Inferior parietal cortex (tissue), 1 donor: ENCODE measurements at regions not wholly inside any gene's neighbourhood (a gene's known extent, or its start where the extent isn't known, plus 50 kb on each side); places are given as distances from the start of the nearest gene placed in this dataset.

Experiments
- DNase-seq: peaks from one replicate; pipeline ENCODE4 v3.0.0-alpha.2; 2016; ENCODE audit errors: extremely low spot score

GRCh38 chr7:25978466-25978865 is 173.5 kb upstream of the NFE2L3 start:
- no peak for DNase-seq

DNA sequence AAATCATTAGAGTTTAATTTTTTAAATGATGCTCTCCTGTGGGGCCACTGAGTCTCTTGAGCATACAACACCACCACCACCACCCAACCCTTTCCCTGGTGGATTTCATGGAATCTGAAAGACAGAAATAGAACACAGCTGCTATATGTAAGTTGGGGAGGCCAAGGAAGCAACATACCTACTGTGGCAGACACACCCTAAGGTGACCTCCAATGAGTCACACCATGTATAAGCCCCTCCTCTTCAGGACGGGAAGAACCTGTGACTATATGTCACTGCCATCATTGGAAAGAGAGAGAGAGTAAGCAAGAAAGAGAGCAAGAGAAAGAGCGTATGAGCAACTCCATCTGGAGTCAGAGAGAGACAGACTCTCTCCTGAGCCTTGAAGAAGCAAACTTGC is 172.4 kb upstream of the NFE2L3 start:
- no peak for DNase-seq

GRCh38 chr7:25982684-25983083 is 169.3 kb upstream of the NFE2L3 start:
- DNase-seq, result no peak

DNA sequence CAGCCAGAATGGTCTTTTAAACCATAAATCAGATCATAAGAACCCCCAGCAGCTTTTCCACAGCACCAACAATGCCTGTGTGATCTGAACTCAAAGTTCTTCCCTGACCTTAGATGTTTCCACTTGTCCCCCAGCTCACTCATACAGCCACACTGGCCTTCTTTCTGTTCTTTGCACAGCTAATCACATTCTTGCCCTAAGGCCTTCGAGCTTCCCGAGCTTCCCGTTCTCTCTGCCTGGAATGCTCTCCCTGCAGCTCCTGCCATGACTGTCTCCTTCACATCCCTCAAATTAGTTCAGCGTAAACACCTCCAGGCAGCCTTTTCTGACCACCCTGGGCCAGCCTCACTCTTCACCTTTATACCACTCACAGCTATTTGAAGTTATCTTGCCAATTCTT is 166.8 kb upstream of the NFE2L3 start:
- no peak for DNase-seq

DNA sequence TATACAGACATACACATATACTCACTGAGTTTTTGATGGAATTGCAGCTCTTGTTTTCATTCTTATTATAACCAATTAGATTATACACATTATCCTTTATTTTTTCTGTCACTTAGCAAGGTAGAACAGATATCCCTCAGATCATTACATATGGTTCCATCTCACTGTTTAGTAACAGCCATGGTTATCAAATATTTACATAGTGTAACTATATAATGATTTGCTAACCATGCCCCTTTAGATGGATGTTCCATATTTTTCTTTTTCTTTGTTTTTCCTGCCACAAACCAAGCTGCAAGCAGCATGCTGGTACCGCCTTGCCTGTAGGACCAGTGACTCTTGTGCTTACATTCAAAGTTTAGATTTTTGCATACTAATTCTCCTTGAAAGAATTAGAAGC is 163.4 kb upstream of the NFE2L3 start:
- no peak for DNase-seq

- DNase-seq, result no peak
These were observed 162.8 kb upstream of the NFE2L3 start for GRCh38 chr7:25989140-25989705.

DNA sequence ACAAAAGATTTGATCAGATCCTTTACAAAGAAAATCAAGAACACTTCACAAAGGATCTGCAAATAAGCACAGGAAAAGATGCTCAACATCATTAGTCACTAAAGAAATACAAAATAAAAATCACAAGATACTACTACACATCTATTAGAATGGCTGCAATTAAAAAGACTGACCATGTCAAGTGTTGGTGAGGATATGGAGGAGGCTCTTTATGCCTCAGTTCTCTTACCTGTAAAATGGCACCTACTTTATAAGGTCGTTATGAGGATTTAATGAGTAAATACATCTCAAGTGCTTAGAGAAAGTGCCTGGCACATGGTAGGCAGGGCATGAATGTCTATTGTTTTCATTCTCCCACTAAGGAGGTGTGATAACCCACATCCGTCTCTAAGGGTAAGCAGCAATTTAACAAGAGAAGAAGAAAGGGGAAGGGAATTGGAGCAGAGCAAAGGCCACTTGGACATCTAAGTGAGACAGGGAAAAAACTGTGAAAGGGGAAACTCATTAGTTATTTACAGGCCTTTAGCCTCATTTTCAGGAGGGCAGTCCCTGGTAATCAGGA is 157.5 kb upstream of the NFE2L3 start:
- DNase-seq, result no peak

DNA sequence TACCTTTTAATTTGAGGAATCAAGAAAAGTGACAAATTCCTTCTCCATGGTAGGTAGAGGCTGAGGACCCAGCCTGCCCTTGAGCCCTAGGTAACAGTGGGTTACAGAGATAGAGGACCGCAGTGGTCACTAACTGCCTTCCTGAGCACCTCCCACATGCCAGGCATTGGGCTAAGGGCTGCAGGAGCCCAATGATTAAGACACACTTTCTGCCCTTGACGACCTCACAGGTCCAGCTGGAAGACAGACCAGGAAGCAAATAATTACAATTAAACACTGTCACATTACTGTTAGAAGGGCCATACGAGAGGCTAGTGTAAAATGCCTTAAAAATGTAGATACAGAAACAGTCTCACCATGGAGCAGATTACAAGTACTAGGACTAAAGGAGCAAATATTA is 156.8 kb upstream of the NFE2L3 start:
- no peak for DNase-seq

GRCh38 chr7:25996006-25996408 is 156.0 kb upstream of the NFE2L3 start:
- DNase-seq, result no peak

GRCh38 chr7:25998499-25998898 is 153.5 kb upstream of the NFE2L3 start:
- no peak for DNase-seq

DNA sequence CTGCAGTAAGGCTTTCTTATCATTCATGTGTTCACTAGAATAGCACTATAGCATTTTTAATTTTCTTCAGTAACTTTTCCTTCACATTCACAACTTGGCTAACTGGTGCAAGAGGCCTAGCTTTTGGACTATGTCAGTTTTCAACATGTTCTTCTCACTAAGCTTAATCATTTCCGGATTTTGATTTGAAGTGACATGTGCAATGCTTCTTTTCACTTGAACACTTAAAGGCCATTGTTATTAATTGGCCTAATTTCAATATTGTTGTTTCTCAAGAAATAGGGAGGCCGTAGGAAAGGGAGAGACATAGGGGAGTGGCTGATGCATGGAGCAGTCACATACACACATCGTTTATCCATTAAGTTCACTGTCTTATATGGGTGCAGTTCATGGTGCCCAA is 151.2 kb upstream of the NFE2L3 start:
- no peak for DNase-seq

- no peak for DNase-seq
These were observed 150.2 kb upstream of the NFE2L3 start for GRCh38 chr7:26001662-26002244.

DNA sequence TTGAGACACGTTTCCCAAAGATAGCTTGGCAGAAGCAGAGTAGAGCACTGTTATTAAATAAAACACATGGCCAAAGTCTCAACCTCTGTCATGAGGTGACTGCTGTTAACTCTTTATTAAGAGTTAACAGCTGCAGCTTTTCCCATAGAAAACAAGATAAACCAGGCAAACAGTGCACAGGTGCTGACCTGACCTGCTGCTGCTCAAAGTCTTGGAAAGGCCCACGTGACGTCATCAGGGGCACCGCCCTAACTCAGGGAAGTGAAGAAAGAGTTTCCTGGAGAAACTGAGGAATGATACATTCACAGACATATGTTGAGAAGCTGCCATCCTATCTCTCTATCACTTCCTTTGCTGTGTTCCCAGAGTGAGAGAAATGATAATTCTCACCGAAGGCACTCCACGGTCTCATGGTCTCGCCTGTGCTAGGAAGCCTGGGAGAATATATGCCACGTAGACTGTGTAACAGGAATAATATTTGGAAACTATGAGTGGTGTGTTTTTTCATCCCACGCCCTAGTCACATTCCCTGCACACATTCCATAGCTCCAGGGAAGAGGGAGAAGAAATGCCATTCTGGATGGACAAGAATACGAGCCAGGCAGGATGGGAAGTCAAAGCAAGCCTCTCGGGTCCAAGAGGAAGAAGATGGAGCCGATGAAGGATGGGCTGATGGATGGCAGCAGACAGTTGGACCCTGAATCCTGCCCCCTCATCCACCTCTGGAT is 146.2 kb upstream of the NFE2L3 start:
- DNase-seq, result no peak

- DNase-seq, result no peak
These were observed 145.6 kb upstream of the NFE2L3 start for GRCh38 chr7:26006426-26006825.

DNA sequence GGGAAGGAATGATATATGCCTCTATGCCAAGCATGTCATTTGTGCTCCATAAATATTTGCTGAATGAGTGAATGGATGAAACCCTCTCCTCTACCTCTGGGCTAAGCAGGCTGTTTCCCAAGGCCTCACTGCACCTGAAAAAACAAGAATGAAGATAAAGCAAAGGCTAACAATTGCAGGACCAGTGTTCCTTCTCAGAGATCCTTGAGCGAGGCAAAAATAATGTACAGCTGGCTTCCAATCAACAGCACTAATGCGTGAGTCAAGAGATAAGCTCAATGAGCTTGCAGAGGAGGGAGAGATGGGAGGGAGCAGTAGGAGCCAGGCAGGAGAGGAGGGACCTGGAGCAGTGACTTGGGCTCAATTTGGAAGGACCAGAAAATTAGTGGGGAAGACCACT is 144.5 kb upstream of the NFE2L3 start:
- no peak for DNase-seq

GRCh38 chr7:26008428-26008827 is 143.6 kb upstream of the NFE2L3 start:
- no peak for DNase-seq

DNA sequence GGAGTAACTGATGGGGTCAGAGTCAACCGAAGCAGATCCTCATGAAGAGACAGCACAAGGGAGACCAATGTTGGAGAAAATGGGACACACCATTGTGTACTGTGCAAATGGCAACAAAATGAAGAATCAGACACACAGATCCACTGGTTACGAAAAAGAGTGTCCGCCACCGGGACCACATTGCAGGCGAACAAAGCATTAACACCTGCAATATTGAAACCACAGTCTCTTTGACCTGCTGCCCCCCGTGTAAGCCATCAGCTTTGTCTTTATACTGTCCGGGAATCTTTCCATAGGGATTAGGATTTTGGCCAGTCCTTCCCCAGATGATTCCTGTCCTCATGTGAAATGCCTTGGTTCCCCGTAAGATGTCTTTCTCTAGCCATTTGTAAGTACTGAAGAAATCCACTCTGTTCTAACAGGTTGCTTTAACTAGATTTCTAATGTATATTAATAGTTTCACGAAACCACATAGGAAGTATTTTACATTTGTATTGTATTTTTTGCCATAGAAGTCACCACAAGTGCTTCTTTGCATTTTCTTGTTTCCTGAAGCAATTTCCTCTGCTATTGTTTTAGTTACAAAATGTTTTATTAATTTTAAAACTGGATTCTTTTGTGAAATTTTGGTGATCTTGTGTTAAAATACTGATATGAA is 140.8 kb upstream of the NFE2L3 start:
- DNase-seq, result no peak

DNA sequence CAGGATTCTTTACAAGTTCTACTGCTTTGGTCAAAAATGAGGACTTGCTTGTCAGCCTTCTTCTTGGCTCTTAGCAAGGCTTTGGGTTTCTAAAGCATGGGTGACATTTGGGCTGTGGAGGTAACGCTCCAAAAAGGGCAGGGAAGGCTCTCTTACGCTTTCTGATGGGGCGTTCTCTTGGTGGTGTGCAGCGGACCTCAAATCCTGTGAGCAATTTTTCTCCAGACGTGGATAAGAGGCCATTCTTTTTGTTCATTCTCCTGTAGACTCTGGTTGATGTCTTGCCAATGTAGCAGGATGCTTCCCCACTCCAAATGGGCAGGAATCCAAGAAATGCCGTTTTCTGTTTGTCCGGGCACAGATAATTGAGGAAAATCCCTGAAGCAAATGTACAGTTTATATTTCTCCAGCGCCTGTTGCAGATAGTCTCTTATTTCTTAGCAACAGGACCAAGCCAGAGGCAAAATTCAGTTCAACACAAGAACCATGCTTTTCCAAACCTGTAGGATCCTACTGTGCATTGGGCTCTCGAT is 138.4 kb upstream of the NFE2L3 start:
- DNase-seq, result no peak

DNA sequence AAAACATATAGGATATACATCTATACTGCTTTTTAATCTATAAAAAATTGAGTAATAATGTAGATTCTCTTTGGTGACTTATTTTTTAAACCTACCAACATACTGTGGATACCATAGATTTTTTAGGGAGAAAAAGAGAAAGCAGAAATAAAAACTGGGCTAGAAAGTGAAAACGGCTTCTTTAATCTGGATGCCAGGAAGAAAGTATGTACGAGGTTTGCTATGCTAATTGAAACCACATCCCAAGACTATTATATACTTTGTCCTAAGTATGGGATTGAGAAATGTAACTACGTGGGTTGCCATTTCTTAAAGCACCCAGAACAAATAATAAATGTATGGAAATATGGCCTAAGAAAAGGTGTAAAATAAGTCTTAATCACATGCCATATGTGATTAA is 129.0 kb upstream of the NFE2L3 start:
- no peak for DNase-seq

DNA sequence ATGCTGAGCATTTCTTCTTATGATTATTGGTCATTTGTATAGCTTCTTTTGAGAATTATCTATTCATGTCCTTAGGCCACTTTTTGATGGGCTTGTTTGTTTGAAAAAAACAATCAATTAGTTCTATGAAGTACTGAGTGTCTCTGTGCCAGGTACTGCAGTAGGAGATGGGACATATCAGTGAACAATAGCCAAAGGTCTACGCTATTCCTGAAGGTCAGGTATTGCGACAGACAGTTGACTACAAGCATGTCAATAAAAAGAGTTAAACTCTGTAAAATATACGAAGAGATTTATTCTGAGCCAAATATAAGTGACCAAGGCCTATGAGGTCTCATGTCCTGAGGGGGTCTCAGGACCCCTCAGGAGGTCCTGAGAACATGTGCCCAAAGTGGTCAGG is 122.1 kb upstream of the NFE2L3 start:
- DNase-seq, result no peak

- DNase-seq, result no peak
These were observed 117.6 kb upstream of the NFE2L3 start for GRCh38 chr7:26034391-26034790.

DNA sequence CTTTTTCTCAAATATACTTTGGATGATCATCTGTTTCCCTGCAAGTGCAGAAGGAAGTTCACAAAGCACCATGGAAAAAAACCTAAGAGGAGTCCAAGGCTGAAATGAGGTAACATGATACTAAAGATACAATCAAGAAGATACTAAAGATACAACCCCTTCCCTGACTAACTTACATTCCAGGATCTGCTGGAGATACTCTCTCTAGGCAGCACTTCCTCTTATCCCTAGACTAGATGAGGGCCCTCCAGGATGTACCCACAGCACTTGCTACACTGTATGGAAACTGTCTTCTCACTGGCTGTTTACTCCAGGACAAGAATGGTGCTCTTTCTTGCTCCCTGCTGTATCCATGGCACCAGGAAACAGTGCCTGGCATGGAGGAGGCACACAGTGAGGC is 116.4 kb upstream of the NFE2L3 start:
- no peak for DNase-seq
